Adrenal gland (tissue), 9 donors: ENCODE measurements at regions not wholly inside any gene's neighbourhood (a gene's known extent, or its start where the extent isn't known, plus 50 kb on each side); places are given as distances from the start of the nearest gene placed in this dataset.
"Not testable (repeated sequence)": the region's sequence is repeated elsewhere in the genome, so short reads cannot be mapped to it uniquely, and the experiment has no call there.

Source experiments
- DNase-seq, 7 donors: peaks; one replicate each; pipeline ENCODE4 v3.0.0-alpha.2; 2019 to 2020
- H3K27ac ChIP-seq, 5 donors: fragments of 200-600 bp; sonication (generic) in 4 of 5; 1 replicate in 3 of 5; 2 replicates in 2 of 5; pipeline versions ENCODE4 v1.5.1 to v1.8.0; 2016 to 2020; ENCODE audit warnings: mild to moderate bottlenecking in 1 of 5
- H3K27me3 ChIP-seq: fragments of 200-600 bp; 2 replicates; pipeline ENCODE4 v1.8.0; 2021
- H3K36me3 ChIP-seq, 2 donors: fragments of 200-600 bp; replicated peaks in 1 of 2; 1 replicate in 1 of 2; 2 replicates in 1 of 2; pipeline versions ENCODE4 v1.5.1 to v1.8.0; 2018 to 2022
- H3K4me1 ChIP-seq, 2 donors: fragments of 200-600 bp; replicated peaks in 1 of 2; 1 replicate in 1 of 2; 2 replicates in 1 of 2; pipeline versions ENCODE4 v1.5.1 to v1.8.0; 2018 to 2021
- H3K4me3 ChIP-seq, 4 donors: fragments of 200-600 bp; sonication (generic) in 3 of 4; one replicate each; pipeline ENCODE4 v1.5.1; 2016 to 2018
- H3K9me3 ChIP-seq, 3 donors: fragments of 200-600 bp; sonication (generic) in 1 of 3; replicated peaks in 1 of 3; 1 replicate in 2 of 3; 2 replicates in 1 of 3; pipeline versions ENCODE4 v1.5.1 to v1.8.0; 2016 to 2021
- POLR2A ChIP-seq, 2 donors: fragments of 450-650 bp; IDR thresholded peaks; one replicate each; pipeline ENCODE4 v1.6.1; 2017; ENCODE audit warnings: antibody characterized with exemption in 2 of 2, mild to moderate bottlenecking in 2 of 2, moderate library complexity in 1 of 2
- WGBS, 4 donors: extraction: QIAGEN DNeasy Blood & Tissue Kit in 2 of 4; methylation state at CpG; one replicate each; pipeline versions ENCODE4 v1.1.5 to v1.1.7; 2013 to 2017; 5-methylcytosine and 5-hydroxymethylcytosine counted together
- intact Hi-C, 2 donors: fragments of 100-400 bp; cut with DNase I; formaldehyde crosslinking; loops; one replicate each; pipeline versions ENCODE4 v1.14.1 to v1.15.0; 2022 to 2023
- TF ChIP-seq, protein P1 (sequence below), 6 experiments: fragments of 450-650 bp in 4 of 6; fragments of 200-600 bp in 2 of 6; sonication (generic) in 1 of 6; IDR thresholded peaks; 1 replicate in 5 of 6; 2 replicates in 1 of 6; pipeline versions ENCODE4 v1.5.1 to v1.8.0; 2016 to 2021; ENCODE audit warnings: antibody characterized with exemption in 6 of 6, mild to moderate bottlenecking in 2 of 6, moderate library complexity in 1 of 6
- donor health status: healthy with polysubstance abuse.
- donor health status: Bipolar disorder and iron deficiency.
- donor health status: DM: yes; HTN: yes; CAD: no.
- donor health status: DM: no; HTN: no; CAD: no.
- donor health status: DM: no; HTN: no; CAD: no.

DNA sequence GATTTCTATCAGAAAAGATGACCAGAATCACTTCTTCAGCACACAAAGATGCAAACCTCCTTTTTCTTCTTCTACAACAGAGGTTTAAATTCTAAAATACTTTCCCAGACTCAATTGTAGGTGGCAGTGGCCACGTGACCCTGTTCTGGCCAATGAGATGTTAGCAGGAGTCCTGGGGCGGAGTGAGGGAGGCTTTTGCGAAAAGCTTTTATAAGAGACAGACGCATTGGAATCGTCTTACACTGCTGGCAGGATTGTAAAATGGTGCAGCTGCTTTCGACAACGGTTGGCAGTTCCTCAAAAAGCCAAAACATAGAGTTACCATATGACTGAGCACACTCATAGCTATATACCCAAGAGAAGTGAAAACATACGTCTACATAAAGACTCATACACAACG is 87.0 kb upstream of the MAGI3 start:
- TF ChIP-seq, protein P1, sequence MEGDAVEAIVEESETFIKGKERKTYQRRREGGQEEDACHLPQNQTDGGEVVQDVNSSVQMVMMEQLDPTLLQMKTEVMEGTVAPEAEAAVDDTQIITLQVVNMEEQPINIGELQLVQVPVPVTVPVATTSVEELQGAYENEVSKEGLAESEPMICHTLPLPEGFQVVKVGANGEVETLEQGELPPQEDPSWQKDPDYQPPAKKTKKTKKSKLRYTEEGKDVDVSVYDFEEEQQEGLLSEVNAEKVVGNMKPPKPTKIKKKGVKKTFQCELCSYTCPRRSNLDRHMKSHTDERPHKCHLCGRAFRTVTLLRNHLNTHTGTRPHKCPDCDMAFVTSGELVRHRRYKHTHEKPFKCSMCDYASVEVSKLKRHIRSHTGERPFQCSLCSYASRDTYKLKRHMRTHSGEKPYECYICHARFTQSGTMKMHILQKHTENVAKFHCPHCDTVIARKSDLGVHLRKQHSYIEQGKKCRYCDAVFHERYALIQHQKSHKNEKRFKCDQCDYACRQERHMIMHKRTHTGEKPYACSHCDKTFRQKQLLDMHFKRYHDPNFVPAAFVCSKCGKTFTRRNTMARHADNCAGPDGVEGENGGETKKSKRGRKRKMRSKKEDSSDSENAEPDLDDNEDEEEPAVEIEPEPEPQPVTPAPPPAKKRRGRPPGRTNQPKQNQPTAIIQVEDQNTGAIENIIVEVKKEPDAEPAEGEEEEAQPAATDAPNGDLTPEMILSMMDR (IDR thresholded peaks at IDR 0.05), result no peak
- TF ChIP-seq POLR2A (IDR thresholded peaks at IDR 0.05), result no peak
- intact Hi-C loops, result no loop called here
- Histone ChIP-seq H3K4me1 (no peaks in the 10 kb centered on the region), H3K27ac (no peak overlapping the region), H3K9me3 (no peaks in the 10 kb centered on the region), H3K36me3 (no peaks in the 10 kb centered on the region), H3K27me3 (no peaks in the 10 kb centered on the region), H3K4me3 (no peak overlapping the region)
- WGBS, 4 donors, result 86 to 89% (median 87%) methylated on average over 9 of the region's 9 CpGs
- DNase-seq, result no peak

DNA sequence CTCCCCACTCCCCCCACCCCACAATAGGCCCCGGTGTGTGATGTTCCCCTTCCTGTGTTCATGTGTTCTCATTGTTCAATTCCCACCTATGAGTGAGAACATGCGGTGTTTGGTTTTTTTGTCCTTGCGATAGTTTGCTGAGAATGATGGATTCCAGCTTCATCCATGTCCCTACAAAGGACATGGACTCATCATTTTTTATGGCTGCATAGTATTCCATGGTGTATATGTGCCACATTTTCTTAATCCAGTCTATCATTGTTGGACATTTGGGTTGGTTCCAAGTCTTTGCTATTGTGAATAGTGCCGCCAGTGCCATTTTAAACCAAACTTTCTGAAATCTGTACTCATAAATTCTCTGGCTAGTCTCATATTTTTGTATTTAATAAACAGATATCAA is 85.3 kb upstream of the MAGI3 start:
- H3K4me1 ChIP-seq, H3K27ac ChIP-seq, H3K27me3 ChIP-seq, H3K9me3 ChIP-seq, DNase-seq, H3K4me3 ChIP-seq, H3K36me3 ChIP-seq, intact Hi-C loops: not testable (repeated sequence)
- WGBS, 4 donors, result 95 to 100% (median 97%) methylated on average over 4 of the region's 4 CpGs

DNA sequence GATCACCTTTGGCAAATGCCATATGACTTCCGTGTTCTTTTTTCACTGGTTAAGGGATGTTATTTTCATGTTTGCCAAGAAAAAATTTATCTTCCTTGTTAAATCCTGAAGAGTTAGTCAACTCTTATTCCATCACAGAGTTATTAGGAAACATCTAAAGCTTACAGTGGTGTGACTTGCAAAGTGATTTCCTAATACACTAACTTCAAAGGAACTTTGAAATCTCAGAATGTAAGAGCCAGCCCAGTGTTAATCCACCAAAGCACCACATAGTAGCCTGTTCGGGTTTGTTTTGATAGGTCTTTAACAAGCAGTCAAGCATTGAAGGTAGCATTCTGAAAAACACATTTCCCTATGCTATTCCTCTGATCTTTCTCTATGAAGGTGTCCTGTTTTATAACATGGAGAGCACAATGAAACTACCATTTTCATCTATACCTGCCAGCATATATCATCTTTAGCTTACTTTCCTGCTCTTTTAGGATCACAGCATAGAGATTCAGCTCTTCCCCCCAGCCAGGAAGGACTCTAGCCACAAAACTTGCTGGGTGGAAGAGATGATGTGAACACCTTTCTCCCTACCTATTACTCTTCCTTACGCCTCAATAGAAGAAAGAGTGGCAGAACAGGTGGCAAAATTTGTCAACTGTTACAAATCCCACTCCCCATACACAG is 82.4 kb upstream of the MAGI3 start:
- Histone ChIP-seq H3K36me3 (no peaks in the 10 kb centered on the region), H3K27me3 (no peaks in the 10 kb centered on the region), H3K9me3 (no peaks in the 10 kb centered on the region), H3K4me1 (no peaks in the 10 kb centered on the region), H3K27ac (no peak overlapping the region), H3K4me3 (no peak overlapping the region)
- TF ChIP-seq, protein P1 (IDR thresholded peaks at IDR 0.05), result no peak
- TF ChIP-seq POLR2A (IDR thresholded peaks at IDR 0.05), result no peak
- WGBS, 4 donors, result 65 to 82% (median 75%) methylated on average over 3 of the region's 3 CpGs
- no peak for DNase-seq
- intact Hi-C loops, result no loop called here

DNA sequence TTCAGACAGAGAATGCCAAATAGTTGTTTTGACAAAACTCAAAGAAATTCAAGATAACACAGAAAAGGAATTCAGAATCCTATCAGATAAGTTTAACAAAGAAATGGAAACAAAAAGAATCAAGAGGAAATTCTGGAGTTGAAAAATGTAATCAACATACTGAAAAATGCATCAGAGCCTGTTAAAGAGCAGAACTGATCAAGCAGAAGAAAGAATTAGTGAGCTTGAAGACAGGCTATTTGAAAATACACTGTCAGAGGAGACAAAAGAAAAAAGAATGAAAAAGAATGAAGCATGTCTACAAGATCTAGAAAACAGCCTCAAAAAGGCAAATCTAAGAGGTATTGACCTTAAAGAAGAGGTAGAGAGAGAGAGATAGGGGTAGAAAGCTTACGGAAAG is 77.7 kb upstream of the MAGI3 start:
- DNase-seq, result not testable (repeated sequence)

DNA sequence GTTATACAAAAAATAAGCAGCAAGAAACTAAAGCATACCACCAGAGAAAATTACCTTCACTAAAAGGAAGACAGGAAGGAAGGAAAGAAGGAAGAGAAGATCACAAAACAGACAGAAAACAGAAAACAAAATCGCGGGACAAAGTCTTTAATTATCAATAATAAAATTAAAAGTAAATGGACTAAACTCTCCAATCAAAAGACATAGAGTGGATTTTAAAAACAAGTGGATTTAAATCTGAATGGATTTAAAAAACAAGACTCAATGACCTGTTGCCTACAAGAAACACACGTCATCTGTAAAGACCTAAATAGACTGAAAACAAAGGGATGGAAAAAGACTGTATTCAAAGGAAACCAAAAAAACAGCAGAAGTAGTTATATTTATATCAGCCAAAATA is 75.7 kb upstream of the MAGI3 start:
- H3K36me3 ChIP-seq, result no peaks in the 10 kb centered on the region
- intact Hi-C loops, result no loop called here
- DNase-seq, result no peak
- H3K9me3 ChIP-seq, result no peaks in the 10 kb centered on the region
- no peak overlapping the region for H3K27ac ChIP-seq
- no peak for TF ChIP-seq POLR2A (IDR thresholded peaks at IDR 0.05)
- TF ChIP-seq, protein P1 (IDR thresholded peaks at IDR 0.05), result no peak
- 76 to 91% (median 89%) methylated on average over 3 of the region's 3 CpGs for WGBS, 4 donors
- no peak overlapping the region for H3K4me3 ChIP-seq
- no peaks in the 10 kb centered on the region for H3K27me3 ChIP-seq
- H3K4me1 ChIP-seq, result no peaks in the 10 kb centered on the region

More for the DNA sequence above, 77.7 kb upstream of the MAGI3 start:
- H3K27me3 ChIP-seq, H3K27ac ChIP-seq, H3K36me3 ChIP-seq, intact Hi-C loops, H3K4me1 ChIP-seq, H3K9me3 ChIP-seq, H3K4me3 ChIP-seq: not testable (repeated sequence)
- 97 to 100% (median 100%) methylated on average over 1 of the region's 1 CpG for WGBS, 4 donors
